Lower leg skin (tissue), 3 donors: ENCODE measurements at regions not wholly inside any gene's neighbourhood (a gene's known extent, or its start where the extent isn't known, plus 50 kb on each side); places are given as distances from the start of the nearest gene placed in this dataset.

Experiments used
- POLR2A ChIP-seq, 2 donors: fragments of 450-650 bp; IDR thresholded peaks; one replicate each; pipeline ENCODE4 v1.6.1; 2016 to 2017; ENCODE audit warnings: antibody characterized with exemption in 2 of 2, mild to moderate bottlenecking in 1 of 2, moderate library complexity in 1 of 2
- TF ChIP-seq, protein P1 (sequence below), 3 donors: fragments of 450-650 bp; IDR thresholded peaks; one replicate each; pipeline ENCODE4 v1.5.1; 2016; ENCODE audit warnings: antibody characterized with exemption in 3 of 3, mild to moderate bottlenecking in 3 of 3, moderate library complexity in 2 of 3

DNA sequence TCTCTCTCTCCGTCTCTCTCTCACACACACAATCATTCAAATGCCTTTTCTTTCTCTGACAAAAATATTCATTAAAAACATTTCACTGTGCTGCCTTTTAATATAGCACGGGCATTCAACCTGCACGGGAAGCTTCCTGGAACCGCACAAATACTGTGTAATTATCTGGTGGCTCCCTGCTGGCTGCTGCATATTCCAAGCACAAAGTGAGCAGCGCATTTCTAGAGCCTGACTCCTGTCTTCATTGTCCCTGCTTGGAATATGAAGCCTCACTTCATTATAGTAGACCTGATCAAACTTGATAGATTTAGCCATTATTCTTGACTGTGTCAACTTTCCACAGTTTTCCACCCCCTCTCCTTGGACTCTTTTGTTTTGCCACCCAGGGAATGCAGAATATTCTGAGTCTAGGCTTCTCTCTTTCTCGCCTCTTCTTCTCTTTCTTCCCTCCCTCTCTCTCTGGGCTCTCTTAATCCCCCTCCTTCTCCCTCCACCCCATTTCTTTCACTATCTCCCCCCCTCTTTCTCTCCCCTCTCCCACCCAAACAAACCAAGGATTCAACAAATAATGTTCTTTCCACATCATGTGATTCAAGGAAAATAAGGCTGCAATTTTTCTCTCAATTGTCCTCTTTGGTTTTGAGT is 672.1 kb upstream of the FANCL start:
- TF ChIP-seq, protein P1, sequence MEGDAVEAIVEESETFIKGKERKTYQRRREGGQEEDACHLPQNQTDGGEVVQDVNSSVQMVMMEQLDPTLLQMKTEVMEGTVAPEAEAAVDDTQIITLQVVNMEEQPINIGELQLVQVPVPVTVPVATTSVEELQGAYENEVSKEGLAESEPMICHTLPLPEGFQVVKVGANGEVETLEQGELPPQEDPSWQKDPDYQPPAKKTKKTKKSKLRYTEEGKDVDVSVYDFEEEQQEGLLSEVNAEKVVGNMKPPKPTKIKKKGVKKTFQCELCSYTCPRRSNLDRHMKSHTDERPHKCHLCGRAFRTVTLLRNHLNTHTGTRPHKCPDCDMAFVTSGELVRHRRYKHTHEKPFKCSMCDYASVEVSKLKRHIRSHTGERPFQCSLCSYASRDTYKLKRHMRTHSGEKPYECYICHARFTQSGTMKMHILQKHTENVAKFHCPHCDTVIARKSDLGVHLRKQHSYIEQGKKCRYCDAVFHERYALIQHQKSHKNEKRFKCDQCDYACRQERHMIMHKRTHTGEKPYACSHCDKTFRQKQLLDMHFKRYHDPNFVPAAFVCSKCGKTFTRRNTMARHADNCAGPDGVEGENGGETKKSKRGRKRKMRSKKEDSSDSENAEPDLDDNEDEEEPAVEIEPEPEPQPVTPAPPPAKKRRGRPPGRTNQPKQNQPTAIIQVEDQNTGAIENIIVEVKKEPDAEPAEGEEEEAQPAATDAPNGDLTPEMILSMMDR (IDR thresholded peaks at IDR 0.05) = no peak
- no peak for TF ChIP-seq POLR2A (IDR thresholded peaks at IDR 0.05)
